ENCODE measurements at regions not wholly inside any gene's neighbourhood (a gene's known extent, or its start where the extent isn't known, plus 50 kb on each side); places are given as distances from the start of the nearest gene placed in this dataset.

DNA sequence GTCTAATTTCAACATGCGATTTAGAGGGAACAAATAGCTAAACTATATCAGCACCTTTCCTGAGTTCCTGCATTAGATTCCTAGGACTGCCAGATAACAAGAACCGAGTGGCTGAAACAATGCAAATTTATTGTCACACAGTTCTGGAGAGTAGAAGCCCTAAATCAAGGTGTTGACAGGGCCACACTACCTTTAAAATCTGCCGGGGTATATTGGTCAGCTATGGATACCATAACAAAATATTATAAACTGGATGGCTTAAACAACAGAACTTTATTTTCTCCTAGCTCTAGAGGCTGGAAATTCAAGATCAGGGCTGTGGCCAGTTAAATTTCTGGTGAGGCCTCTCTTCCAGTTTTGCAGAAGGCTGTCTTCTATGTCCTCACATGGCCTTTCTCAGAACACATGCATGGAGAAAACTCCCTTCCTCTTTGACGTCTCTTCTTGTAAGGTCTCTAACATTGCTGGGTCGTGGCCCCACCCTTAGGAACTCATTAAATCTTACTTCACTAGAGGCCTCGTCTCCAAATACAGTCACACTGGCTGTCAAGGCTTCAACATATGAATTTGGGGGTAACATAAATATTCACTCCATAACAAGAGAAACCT lies 144.3 kb downstream of the FCRL5 start:
- TF ChIP-seq, protein P1, sequence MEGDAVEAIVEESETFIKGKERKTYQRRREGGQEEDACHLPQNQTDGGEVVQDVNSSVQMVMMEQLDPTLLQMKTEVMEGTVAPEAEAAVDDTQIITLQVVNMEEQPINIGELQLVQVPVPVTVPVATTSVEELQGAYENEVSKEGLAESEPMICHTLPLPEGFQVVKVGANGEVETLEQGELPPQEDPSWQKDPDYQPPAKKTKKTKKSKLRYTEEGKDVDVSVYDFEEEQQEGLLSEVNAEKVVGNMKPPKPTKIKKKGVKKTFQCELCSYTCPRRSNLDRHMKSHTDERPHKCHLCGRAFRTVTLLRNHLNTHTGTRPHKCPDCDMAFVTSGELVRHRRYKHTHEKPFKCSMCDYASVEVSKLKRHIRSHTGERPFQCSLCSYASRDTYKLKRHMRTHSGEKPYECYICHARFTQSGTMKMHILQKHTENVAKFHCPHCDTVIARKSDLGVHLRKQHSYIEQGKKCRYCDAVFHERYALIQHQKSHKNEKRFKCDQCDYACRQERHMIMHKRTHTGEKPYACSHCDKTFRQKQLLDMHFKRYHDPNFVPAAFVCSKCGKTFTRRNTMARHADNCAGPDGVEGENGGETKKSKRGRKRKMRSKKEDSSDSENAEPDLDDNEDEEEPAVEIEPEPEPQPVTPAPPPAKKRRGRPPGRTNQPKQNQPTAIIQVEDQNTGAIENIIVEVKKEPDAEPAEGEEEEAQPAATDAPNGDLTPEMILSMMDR (IDR thresholded peaks at IDR 0.05) = no peak
- TF ChIP-seq ZFX (IDR thresholded peaks at IDR 0.05; ENCODE audit: borderline replicate concordance) = no peak

All from 22Rv1 (cell line).